GM19455 (cell line): ENCODE measurements at regions not wholly inside any gene's neighbourhood (a gene's known extent, or its start where the extent isn't known, plus 50 kb on each side); places are given as distances from the start of the nearest gene placed in this dataset.
A peak's percentile ranks its signal among the peaks of the same experiment; 100 is the strongest.

Experiments
- ATAC-seq: cut with Tn5 transposase; IDR thresholded peaks from one replicate; pipeline ENCODE4 v1.9.1; 2021; ENCODE audit not compliant: unreplicated experiment

GRCh38 chr17:77391668-77392375 lies 251.1 kb downstream of the SEC14L1 start:
- no peak for ATAC-seq

GRCh38 chr17:77392376-77393273 lies 251.9 kb downstream of the SEC14L1 start:
- ATAC-seq: no peak

- ATAC-seq: no peak
These were observed 252.5 kb downstream of the SEC14L1 start for GRCh38 chr17:77393274-77393600.

GRCh38 chr17:77393867-77394539 lies 253.2 kb downstream of the SEC14L1 start:
- ATAC-seq: no peak

GRCh38 chr17:77394540-77395295 lies 253.9 kb downstream of the SEC14L1 start:
- ATAC-seq: no peak

GRCh38 chr17:77395501-77396048 lies 254.8 kb downstream of the SEC14L1 start:
- no peak for ATAC-seq

GRCh38 chr17:77396610-77397009 lies 255.8 kb downstream of the SEC14L1 start:
- no peak for ATAC-seq

- no peak for ATAC-seq
These were observed 257.5 kb downstream of the SEC14L1 start for GRCh38 chr17:77398274-77398673.

- no peak for ATAC-seq
These were observed 258.7 kb downstream of the SEC14L1 start for GRCh38 chr17:77399319-77399957.

- ATAC-seq: no peak
These were observed 259.7 kb downstream of the SEC14L1 start for GRCh38 chr17:77400445-77400870.

- no peak for ATAC-seq
These were observed 261.5 kb downstream of the SEC14L1 start for GRCh38 chr17:77402159-77402731.

GRCh38 chr17:77403854-77404253 lies 263.1 kb downstream of the SEC14L1 start:
- ATAC-seq: no peak

- ATAC-seq: peak; percentile 61
These were observed 264.2 kb downstream of the SEC14L1 start for GRCh38 chr17:77404812-77405581.

GRCh38 chr17:77405867-77406732 lies 265.3 kb downstream of the SEC14L1 start:
- no peak for ATAC-seq

GRCh38 chr17:77407321-77408277 lies 266.8 kb downstream of the SEC14L1 start:
- no peak for ATAC-seq

GRCh38 chr17:77408284-77408683 lies 267.5 kb downstream of the SEC14L1 start:
- no peak for ATAC-seq
